Spleen (tissue), 7 donors: ENCODE measurements at regions not wholly inside any gene's neighbourhood (a gene's known extent, or its start where the extent isn't known, plus 50 kb on each side); places are given as distances from the start of the nearest gene placed in this dataset.

Experiments used
- POLR2A ChIP-seq, 3 donors: fragments of 450-650 bp; IDR thresholded peaks; one replicate each; pipeline ENCODE4 v1.5.1; 2017; ENCODE audit warnings: antibody characterized with exemption in 3 of 3, mild to moderate bottlenecking in 1 of 3
- TF ChIP-seq, protein P1 (sequence below), 11 experiments: fragments of 200-600 bp in 7 of 11; fragments of 450-650 bp in 4 of 11; sonication (generic) in 4 of 11; IDR thresholded peaks in 8 of 11; conservative IDR thresholded peaks in 3 of 11; 1 replicate in 7 of 11; 2 replicates in 4 of 11; pipeline versions ENCODE4 v1.4.0 to v1.8.0; 2016 to 2021; ENCODE audit warnings: antibody characterized with exemption in 11 of 11, inconsistent platforms in 4 of 11, mild to moderate bottlenecking in 1 of 11
- donor health status: DM: no; HTN: no; CAD: no; lungs with moderate emphysema.
- donor health status: DM: no; HTN: no; CAD: no.
- donor health status: DM: no; HTN: no; CAD: no.

DNA sequence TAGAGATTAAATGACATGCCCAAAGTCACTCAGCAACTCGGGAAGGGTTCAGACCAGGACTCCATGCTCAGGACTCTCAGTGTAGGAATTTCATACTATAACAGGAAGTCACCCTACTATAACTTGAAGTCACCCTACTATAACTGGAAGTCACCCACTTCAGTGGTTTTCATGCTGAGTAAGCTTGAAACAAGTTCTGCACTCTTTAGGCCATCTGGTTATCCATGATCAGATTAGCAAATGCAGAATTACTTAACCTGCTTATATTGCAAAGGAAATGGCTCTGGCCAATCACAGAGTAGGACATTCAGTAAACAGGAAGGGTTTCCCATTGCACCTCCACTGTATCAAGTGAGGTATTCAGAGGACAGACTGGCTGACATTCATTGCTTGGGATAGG lies 1240.4 kb downstream of the GATA3 start:
- no peak for TF ChIP-seq POLR2A (IDR thresholded peaks at IDR 0.05)
- TF ChIP-seq, protein P1, sequence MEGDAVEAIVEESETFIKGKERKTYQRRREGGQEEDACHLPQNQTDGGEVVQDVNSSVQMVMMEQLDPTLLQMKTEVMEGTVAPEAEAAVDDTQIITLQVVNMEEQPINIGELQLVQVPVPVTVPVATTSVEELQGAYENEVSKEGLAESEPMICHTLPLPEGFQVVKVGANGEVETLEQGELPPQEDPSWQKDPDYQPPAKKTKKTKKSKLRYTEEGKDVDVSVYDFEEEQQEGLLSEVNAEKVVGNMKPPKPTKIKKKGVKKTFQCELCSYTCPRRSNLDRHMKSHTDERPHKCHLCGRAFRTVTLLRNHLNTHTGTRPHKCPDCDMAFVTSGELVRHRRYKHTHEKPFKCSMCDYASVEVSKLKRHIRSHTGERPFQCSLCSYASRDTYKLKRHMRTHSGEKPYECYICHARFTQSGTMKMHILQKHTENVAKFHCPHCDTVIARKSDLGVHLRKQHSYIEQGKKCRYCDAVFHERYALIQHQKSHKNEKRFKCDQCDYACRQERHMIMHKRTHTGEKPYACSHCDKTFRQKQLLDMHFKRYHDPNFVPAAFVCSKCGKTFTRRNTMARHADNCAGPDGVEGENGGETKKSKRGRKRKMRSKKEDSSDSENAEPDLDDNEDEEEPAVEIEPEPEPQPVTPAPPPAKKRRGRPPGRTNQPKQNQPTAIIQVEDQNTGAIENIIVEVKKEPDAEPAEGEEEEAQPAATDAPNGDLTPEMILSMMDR (IDR thresholded peaks at IDR 0.05 in 8 of 11, conservative IDR thresholded peaks at IDR 0.05 in 3 of 11): no peak
